HCT116 (cell line): ENCODE measurements at regions not wholly inside any gene's neighbourhood (a gene's known extent, or its start where the extent isn't known, plus 50 kb on each side); places are given as distances from the start of the nearest gene placed in this dataset.

ENCODE experiments used
- EZH2 ChIP-seq: fragments of 200-600 bp; sonication (generic); IDR thresholded peaks from 2 replicates; pipeline ENCODE4 v1.6.1; 2017; ENCODE audit warnings: antibody characterized with exemption, mixed run types
- REST ChIP-seq: IDR thresholded peaks from 2 replicates; pipeline ENCODE4 v1.6.1; 2012; ENCODE audit warnings: low read depth

DNA sequence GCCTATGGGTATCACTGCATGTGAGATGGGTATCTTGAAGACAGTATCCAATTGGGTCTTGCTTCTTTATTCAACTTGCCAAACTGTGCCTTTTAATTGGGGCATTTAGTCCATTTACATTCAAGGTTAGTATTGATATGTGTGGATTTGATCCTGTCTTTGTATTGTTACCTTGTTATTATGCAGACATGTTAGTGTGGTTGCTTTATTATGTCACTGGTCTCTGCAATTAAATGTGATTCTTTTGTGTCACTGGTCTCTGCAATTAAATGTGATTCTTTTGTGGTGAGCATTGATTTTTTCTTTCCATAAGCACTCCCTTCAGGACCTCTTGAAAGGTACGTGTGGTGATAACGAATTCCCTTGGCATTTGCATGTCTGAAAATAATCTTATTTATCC lies 357.8 kb upstream of the STEAP1 start:
- TF ChIP-seq EZH2 (no peak), REST (no peak)
